Omental fat pad (tissue), 3 donors: ENCODE measurements at regions not wholly inside any gene's neighbourhood (a gene's known extent, or its start where the extent isn't known, plus 50 kb on each side); places are given as distances from the start of the nearest gene placed in this dataset.

Experiments used
- ATAC-seq: fragments of 150-250 bp; one replicate; pipeline ENCODE4 v1.9.1; 2016; ENCODE audit warnings: mild to moderate bottlenecking, moderate library complexity; ENCODE audit not compliant: low FRiP score
- DNase-seq: peaks from one replicate; pipeline ENCODE4 v3.0.0-alpha.2; 2019; ENCODE audit warnings: low spot score
- TF ChIP-seq, protein P1 (sequence below), 3 donors: fragments of 450-650 bp; IDR thresholded peaks; one replicate each; pipeline ENCODE4 v1.5.1; 2016 to 2017; ENCODE audit warnings: antibody characterized with exemption in 3 of 3, mild to moderate bottlenecking in 3 of 3, moderate library complexity in 2 of 3

DNA sequence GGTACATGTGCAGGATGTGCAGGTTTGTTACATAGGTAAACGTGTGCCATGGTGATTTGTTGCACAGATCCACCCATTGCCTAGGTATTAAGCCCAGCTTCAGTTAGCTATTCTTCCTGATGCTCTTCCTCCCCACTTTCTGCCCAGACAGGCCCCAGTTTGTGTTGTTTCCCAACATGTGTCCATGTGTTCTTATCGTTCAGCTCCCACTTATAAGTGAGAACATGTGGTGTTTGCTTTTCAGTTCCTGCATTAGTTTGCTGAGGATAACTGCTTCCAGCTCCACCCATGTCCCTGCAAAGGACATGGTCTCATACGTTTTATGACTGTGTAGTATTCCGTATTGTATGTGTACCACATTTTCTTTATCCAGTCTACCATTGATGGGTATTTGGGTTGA, 251.7 kb upstream of the NOVA1 start:
- ATAC-seq (no peak), DNase-seq (no peak)

DNA sequence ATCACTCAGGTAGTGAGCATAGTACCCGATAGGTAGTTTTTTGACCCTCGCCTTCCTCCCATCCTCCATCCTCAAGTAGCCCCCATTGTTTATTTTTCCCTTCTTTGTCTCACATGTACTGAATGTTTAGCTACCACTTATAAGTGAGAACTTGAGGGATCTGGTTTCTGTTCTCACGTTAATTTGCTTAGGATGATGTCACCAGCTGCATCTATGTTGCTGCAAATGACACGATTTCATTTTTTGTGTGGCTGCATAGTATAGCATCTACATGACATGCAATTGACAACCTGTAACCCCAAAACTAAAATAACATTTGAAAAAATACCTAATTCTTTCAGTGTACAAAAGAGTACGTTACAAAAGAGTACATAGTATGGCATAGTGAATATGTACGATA, 254.0 kb upstream of the NOVA1 start:
- TF ChIP-seq, protein P1, sequence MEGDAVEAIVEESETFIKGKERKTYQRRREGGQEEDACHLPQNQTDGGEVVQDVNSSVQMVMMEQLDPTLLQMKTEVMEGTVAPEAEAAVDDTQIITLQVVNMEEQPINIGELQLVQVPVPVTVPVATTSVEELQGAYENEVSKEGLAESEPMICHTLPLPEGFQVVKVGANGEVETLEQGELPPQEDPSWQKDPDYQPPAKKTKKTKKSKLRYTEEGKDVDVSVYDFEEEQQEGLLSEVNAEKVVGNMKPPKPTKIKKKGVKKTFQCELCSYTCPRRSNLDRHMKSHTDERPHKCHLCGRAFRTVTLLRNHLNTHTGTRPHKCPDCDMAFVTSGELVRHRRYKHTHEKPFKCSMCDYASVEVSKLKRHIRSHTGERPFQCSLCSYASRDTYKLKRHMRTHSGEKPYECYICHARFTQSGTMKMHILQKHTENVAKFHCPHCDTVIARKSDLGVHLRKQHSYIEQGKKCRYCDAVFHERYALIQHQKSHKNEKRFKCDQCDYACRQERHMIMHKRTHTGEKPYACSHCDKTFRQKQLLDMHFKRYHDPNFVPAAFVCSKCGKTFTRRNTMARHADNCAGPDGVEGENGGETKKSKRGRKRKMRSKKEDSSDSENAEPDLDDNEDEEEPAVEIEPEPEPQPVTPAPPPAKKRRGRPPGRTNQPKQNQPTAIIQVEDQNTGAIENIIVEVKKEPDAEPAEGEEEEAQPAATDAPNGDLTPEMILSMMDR (IDR thresholded peaks at IDR 0.05) = no peak
- no peak for DNase-seq
- ATAC-seq = no peak

More for the DNA sequence above, 251.7 kb upstream of the NOVA1 start:
- TF ChIP-seq, protein P1 (IDR thresholded peaks at IDR 0.05) = no peak

GRCh38 chr14:26855077-26855753, 257.4 kb upstream of the NOVA1 start:
- ATAC-seq (peak; percentile 83), DNase-seq (no peak)
- TF ChIP-seq, protein P1 (IDR thresholded peaks at IDR 0.05) = no peak

DNA sequence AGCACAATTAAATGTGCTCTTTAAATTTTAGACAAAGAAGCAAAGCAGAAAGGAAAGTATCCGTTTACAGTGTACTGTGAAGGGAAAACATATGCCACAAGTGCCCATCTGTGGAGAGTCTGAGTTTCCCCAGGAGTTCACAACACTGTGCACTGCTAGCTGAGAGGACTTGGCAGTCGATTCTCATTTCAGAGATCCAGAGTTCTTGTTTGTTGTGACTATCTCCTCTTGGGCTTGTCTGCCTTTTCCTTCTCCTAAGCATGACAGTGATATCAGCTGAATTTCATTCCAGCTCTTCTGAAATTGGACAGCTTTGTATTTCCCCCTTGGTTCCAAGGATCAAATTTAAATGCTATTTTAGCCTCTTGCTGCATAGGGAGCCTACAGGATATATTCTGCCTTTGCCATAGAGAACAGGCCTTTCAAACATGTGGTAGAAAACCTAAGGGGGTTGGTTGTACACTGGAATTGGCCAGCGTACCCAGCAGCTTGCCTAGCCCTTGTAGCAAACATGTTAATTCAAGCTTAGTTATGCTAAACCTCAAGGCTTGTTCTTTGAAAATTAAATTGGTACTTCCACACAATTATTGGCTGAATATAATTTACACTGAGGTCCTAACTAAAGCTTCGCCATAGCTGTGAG, 259.2 kb upstream of the NOVA1 start:
- TF ChIP-seq, protein P1 (IDR thresholded peaks at IDR 0.05) = no peak
- DNase-seq = no peak
- no peak for ATAC-seq

- DNase-seq = no peak
- TF ChIP-seq, protein P1 (IDR thresholded peaks at IDR 0.05) = no peak
- ATAC-seq = no peak
Observed at GRCh38 chr14:26859483-26859882, 261.6 kb upstream of the NOVA1 start.

DNA sequence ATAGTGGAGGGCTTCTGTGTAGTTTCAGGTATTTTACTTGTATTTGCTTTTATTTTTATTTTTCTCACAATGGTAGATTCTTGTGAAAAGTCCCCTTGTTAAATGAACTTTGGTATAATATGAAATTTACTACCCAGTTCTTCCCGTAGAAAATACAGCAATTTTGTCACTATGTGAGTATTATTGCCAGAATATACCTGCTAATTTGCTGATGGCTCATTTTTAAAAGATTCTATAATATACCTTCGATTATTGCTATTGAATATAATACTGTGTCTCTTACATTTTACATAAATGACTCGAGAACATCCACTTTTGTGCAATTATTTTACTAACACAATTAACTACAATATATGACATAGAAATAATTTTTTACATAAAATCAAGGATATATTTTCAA, 262.3 kb upstream of the NOVA1 start:
- no peak for ATAC-seq
- no peak for DNase-seq
- TF ChIP-seq, protein P1 (IDR thresholded peaks at IDR 0.05) = no peak

DNA sequence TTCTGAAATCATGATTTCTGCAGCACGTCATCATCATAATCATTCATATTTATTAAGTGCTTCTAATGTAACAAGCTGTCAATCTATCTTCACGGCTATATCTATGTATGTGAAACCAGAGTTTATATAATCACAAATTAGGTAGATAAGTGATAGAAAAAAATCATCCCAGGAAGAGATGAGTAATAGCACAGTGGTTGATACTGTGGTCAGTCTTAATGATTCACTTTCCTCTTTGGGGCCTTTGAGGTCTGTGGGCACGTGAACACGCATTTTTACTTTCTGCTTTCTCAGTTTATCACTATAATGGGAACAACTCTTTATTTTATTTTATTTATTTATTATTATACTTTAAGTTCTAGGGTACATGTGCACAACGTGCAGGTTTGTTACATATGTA, 265.9 kb upstream of the NOVA1 start:
- ATAC-seq (no peak), DNase-seq (no peak)
- TF ChIP-seq, protein P1 (IDR thresholded peaks at IDR 0.05) = no peak
